ENCODE measurements at regions not wholly inside any gene's neighbourhood (a gene's known extent, or its start where the extent isn't known, plus 50 kb on each side); places are given as distances from the start of the nearest gene placed in this dataset.

DNA sequence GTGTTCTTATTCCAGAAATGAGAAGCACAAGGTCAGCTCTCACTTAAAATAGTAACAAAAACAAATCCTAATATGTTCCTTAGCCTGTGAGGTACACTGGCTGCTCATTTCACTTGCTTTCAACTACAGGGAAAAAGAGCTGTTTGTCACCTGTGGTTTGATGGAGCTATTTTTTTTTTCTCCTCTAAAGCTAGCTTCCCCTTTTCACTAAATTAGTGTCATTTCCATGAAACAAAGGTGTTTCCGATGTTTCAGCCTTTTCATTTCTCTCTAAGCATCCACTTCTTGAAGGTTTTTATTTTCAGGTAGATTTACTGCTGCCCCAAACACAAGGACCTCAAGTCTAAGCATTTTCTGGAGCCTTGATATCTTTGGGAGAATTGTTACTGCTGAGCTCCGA is 148.6 kb downstream of the RBMX2 start:
- TF ChIP-seq EZH2phosphoT487 (IDR thresholded peaks at IDR 0.05; ENCODE audit: borderline replicate concordance): no peak
- TF ChIP-seq, protein P1, sequence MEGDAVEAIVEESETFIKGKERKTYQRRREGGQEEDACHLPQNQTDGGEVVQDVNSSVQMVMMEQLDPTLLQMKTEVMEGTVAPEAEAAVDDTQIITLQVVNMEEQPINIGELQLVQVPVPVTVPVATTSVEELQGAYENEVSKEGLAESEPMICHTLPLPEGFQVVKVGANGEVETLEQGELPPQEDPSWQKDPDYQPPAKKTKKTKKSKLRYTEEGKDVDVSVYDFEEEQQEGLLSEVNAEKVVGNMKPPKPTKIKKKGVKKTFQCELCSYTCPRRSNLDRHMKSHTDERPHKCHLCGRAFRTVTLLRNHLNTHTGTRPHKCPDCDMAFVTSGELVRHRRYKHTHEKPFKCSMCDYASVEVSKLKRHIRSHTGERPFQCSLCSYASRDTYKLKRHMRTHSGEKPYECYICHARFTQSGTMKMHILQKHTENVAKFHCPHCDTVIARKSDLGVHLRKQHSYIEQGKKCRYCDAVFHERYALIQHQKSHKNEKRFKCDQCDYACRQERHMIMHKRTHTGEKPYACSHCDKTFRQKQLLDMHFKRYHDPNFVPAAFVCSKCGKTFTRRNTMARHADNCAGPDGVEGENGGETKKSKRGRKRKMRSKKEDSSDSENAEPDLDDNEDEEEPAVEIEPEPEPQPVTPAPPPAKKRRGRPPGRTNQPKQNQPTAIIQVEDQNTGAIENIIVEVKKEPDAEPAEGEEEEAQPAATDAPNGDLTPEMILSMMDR (conservative IDR thresholded peaks at IDR 0.05; ENCODE audit: low read length): no peak
